PC-9 (cell line): ENCODE measurements at regions not wholly inside any gene's neighbourhood (a gene's known extent, or its start where the extent isn't known, plus 50 kb on each side); places are given as distances from the start of the nearest gene placed in this dataset.

Experiments
- CTCF ChIP-seq: fragments of 200-600 bp; sonication (generic); conservative IDR thresholded peaks from 2 replicates; pipeline ENCODE4 v1.6.1; 2017; ENCODE audit warnings: mixed run types, antibody characterized with exemption, mild to moderate bottlenecking, moderate library complexity
- EZH2 ChIP-seq: fragments of 200-600 bp; sonication (generic); IDR thresholded peaks from 2 replicates; pipeline ENCODE4 v1.8.0; 2017; ENCODE audit warnings: antibody characterized with exemption, low read depth

GRCh38 chr14:83974647-83975163, 1555.2 kb upstream of the FLRT2 start:
- TF ChIP-seq CTCF (no peak), EZH2 (no peak)
